Activated T-cell treated with anti-CD3 and anti-CD28 coated beads, Interleukin-2, amount 50 U/mL, for 72 hours (primary cell): ENCODE measurements at regions not wholly inside any gene's neighbourhood (a gene's known extent, or its start where the extent isn't known, plus 50 kb on each side); places are given as distances from the start of the nearest gene placed in this dataset.

ENCODE experiments used
- ATAC-seq, 2 donors: fragments of 150-1000 bp; cut with Tn5 transposase; replicated peaks in 1 of 2; 2 replicates each; pipeline ENCODE4 v1.10.0; 2021; ENCODE audit warnings: moderate library complexity in 2 of 2, mild to moderate bottlenecking in 1 of 2
- DNase-seq, 2 donors: peaks; one replicate each; pipeline ENCODE4 v3.0.0; 2021 to 2022; ENCODE audit warnings: mixed read lengths in 1 of 2
- H3K27ac Mint-ChIP-seq: one replicate; pipeline ENCODE4 v1.8.0; 2022; ENCODE audit warnings: mild to moderate bottlenecking, moderate library complexity, mixed read lengths
- H3K27me3 Mint-ChIP-seq: one replicate; pipeline ENCODE4 v1.8.0; 2022; ENCODE audit warnings: low read depth, mixed read lengths
- H3K36me3 Mint-ChIP-seq, 2 donors: one replicate each; pipeline ENCODE4 v1.8.0; 2022; ENCODE audit warnings: mixed read lengths in 2 of 2, mild to moderate bottlenecking in 1 of 2; ENCODE audit not compliant: insufficient read depth in 2 of 2
- H3K4me1 Mint-ChIP-seq: one replicate; pipeline ENCODE4 v1.8.0; 2022; ENCODE audit warnings: low read depth, mixed read lengths
- H3K4me3 Mint-ChIP-seq, 2 donors: one replicate each; pipeline ENCODE4 v1.8.0; 2022; ENCODE audit warnings: mild to moderate bottlenecking in 2 of 2, mixed read lengths in 2 of 2, moderate library complexity in 2 of 2
- H3K9me3 Mint-ChIP-seq, 2 donors: one replicate each; pipeline ENCODE4 v1.8.0; 2022; ENCODE audit warnings: mixed read lengths in 2 of 2

DNA sequence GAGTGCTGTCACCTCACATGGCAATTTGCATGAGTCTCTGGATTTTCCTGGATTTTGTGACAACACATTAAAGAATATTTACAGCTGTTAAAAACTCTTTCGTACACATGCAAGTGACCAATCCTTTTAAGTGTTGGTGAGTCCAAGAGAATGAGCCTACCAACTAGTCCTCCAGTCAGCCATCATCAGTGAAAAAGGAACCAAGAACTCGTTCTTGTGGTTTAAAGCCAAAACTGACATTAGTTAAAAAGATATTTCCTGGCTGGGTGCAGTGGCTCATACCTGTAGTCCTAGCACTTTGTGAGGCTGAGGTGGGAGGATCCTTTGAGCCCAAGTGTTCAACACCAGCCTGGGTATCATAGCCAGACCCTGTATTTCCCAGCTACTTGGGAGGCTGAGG, 215.4 kb upstream of the ITGA4 start:
- Mint-ChIP-seq H3K27me3 (no peaks in the 10 kb centered on the region), H3K9me3 (peaks cover 1 to 3% of the 10 kb centered on the region in 2 donors), H3K27ac (no peak overlapping the region), H3K4me1 (peaks cover 39% of the 10 kb centered on the region), H3K36me3 (peaks cover 0 to 3% of the 10 kb centered on the region in 2 donors), H3K4me3 (no peak overlapping the region)
- DNase-seq = peak; percentile 8 to 31
- ATAC-seq = peak; percentile 74 to 84

DNA sequence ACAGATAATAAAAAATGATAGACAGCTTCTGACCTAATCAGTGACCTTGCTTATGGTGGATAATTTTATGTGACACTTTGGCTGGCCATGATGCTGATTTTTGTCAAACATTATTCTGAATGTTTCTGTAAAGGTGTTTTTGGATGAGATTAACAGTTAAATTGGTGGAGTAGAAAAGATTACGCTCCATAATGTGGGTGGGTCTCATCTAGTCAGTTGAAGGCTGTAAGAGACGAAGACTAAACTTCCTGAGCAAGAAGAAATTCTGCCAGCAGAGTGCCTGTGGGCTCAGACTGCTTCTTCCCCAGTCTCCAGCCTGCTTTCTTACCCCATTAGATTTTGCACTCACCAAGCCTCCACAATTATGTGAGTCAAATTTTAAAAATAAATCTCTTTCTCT, 214.9 kb upstream of the ITGA4 start:
- peaks cover under 1% of the 10 kb centered on the region in 2 donors for H3K9me3 Mint-ChIP-seq
- H3K27ac Mint-ChIP-seq = peak overlapping the region; percentile 54
- H3K27me3 Mint-ChIP-seq = no peaks in the 10 kb centered on the region
- H3K4me3 Mint-ChIP-seq = no peak overlapping the region
- H3K36me3 Mint-ChIP-seq = peaks cover 0 to 2% of the 10 kb centered on the region in 2 donors
- DNase-seq (no peak), ATAC-seq (no peak)
- H3K4me1 Mint-ChIP-seq = peaks cover 42% of the 10 kb centered on the region

DNA sequence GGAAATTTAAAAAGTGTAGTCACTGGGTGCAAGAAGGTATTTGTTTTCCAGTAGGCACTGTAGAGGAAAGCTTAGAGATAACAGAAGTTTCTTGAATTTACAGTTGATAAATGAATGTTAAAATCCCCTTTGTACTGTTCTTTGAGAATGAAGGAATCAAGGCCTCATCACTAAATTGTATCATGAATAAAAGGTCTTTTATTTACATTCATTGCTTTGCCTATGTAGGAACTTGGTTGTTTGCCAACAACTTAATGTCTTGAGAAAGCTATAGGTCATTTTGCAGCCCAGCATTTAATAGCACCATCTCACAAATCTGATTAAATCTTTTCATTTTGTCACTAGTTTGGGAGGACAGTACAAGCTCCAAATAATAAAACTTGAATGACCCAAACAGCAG, 213.9 kb upstream of the ITGA4 start:
- DNase-seq = no peak
- peaks cover 0 to 1% of the 10 kb centered on the region in 2 donors for H3K36me3 Mint-ChIP-seq
- no peaks in the 10 kb centered on the region for H3K9me3 Mint-ChIP-seq
- no peak overlapping the region for H3K4me3 Mint-ChIP-seq
- peaks cover 49% of the 10 kb centered on the region for H3K4me1 Mint-ChIP-seq
- H3K27me3 Mint-ChIP-seq = no peaks in the 10 kb centered on the region
- no peak for ATAC-seq
- H3K27ac Mint-ChIP-seq = no peak overlapping the region

DNA sequence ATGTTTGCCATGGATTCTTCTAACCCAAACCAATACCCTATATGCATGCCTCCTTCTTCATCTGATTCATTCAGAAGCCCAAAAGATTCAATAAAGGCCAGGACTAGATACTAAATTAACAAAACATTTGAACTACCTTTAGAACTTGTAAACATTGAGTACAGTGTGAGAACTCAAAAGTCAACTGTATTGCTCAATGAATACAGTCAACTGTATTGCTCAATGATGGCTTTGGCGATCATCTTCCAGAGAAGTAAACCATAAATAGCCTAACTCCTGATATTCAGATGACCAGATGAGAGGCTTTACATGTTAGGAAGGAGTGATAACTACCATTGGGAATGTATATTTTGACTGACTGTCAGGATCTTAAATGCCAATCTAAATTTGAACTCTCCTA, 206.5 kb upstream of the ITGA4 start:
- no peak for DNase-seq
- Mint-ChIP-seq H3K4me3 (no peak overlapping the region), H3K9me3 (no peaks in the 10 kb centered on the region), H3K27ac (no peak overlapping the region), H3K4me1 (peaks cover 29% of the 10 kb centered on the region), H3K27me3 (no peaks in the 10 kb centered on the region), H3K36me3 (peaks cover 3 to 7% of the 10 kb centered on the region in 2 donors)
- no peak for ATAC-seq

DNA sequence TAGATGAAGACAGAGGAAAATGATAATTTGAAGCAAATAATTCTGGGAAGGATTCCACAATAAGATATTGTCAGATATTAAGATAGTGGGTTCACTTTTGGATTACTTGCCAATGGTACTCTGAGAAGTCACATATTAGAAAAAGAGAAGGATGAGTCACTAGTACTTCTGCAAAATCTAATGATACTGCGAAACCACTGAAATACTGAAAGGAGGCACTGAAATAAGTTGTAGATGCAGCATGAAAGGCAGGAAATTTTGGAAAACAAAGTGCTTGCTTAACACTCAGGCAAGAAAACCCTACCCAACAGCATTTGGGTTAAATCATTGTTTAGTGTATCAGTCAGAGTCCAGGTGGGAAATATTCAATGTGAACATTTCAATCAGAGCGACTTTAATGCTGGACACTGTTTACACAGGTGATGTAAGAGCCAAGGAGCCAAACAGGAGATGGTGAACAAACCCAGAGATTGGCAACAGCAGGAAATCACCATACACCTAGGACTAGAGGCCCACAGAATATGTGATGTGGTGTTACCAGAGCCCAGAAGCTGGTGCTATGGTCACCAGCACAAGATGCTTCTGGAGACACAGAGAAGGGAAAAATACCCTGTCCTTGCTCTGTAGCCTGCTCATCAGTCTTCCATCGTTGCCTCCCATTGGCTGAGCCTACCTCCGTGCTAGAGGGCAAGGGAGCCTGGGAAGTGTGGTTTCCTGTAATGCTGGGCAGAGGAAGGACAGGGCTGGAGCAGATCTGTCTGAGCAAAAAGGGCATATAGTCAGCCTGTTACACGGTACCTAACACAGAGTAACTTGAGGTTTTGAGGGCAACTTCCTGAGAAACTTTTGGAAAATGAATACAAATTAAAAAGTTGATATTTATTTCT, 204.7 kb upstream of the ITGA4 start:
- Mint-ChIP-seq H3K4me3 (peak overlapping the region; percentile 2 to 11), H3K27ac (peak overlapping the region; percentile 3), H3K4me1 (peaks cover 23% of the 10 kb centered on the region), H3K36me3 (peaks cover 3 to 7% of the 10 kb centered on the region in 2 donors), H3K9me3 (no peaks in the 10 kb centered on the region), H3K27me3 (no peaks in the 10 kb centered on the region)
- DNase-seq (no peak), ATAC-seq (peak in 1 of 2 donors; percentile 11)

DNA sequence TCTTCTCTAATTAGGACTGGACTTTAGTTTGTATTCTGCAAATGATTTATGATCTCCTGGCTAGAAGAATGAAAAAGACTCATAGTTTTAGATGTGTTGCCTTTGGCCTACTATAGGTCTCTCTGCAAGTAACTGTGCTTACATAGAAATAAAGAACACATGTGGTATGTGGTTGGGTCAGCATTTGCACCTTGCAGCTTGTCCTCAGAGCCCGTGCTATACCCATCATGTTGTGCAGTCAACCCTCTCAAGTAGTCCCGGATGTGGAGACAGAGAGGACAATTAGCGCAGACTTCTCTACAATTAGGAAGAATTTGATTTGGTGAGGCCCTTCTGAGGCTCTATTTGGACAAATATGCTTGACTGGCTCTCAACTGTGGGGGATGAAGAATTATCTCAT, 203.7 kb upstream of the ITGA4 start:
- H3K4me1 Mint-ChIP-seq = peaks cover 19% of the 10 kb centered on the region
- DNase-seq = no peak

DNA sequence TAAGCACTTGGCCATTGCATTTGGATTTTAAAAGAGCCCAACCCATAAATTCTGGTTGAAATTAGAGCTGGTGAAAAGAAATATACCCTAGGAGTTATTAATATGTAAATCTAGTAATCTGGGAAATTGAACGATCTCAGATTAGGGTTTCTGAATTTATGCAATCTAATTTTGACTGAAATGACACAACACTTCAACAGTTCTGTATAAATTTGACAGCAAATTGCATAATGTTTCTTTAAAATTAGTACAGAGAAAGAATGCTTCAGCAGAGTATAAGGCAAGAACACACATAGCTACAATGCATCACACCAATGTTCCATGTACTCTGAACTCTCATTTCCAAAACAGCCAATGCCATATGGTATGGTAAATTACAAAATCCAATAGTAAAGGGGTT, 201.5 kb upstream of the ITGA4 start:
- ATAC-seq (no peak), DNase-seq (no peak)
- Mint-ChIP-seq H3K4me3 (no peak overlapping the region), H3K27ac (no peak overlapping the region), H3K36me3 (peaks cover 3 to 7% of the 10 kb centered on the region in 2 donors), H3K9me3 (no peaks in the 10 kb centered on the region), H3K27me3 (no peaks in the 10 kb centered on the region), H3K4me1 (peaks cover 19% of the 10 kb centered on the region)

More for the DNA sequence above, 203.7 kb upstream of the ITGA4 start:
- Mint-ChIP-seq H3K36me3 (peaks cover 3 to 7% of the 10 kb centered on the region in 2 donors), H3K4me3 (no peak overlapping the region), H3K9me3 (no peaks in the 10 kb centered on the region), H3K27ac (no peak overlapping the region), H3K27me3 (no peaks in the 10 kb centered on the region)
- ATAC-seq = no peak

DNA sequence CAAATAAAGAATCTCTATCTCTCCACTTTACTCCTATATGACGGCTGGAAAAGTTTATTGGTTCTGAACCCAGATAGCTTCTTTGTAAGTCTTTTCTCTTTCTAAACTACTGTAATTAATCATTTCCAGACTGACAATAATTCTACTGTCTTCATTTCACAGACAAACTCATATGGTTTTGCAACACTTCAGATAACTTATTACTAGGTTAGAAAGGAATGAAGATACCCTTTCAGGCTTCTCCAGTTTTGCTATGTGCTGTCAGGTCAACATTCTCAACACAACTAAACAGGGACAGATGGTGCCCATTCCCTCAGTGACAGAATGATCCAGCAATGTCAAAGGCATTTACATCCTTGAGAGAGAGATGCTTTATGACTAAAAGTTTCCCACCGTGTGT, 198.5 kb upstream of the ITGA4 start:
- Mint-ChIP-seq H3K27me3 (no peaks in the 10 kb centered on the region), H3K9me3 (no peaks in the 10 kb centered on the region), H3K4me3 (no peak overlapping the region), H3K27ac (no peak overlapping the region), H3K4me1 (peaks cover 13% of the 10 kb centered on the region), H3K36me3 (peaks cover 0 to 2% of the 10 kb centered on the region in 2 donors)
- no peak for DNase-seq
- ATAC-seq = no peak

DNA sequence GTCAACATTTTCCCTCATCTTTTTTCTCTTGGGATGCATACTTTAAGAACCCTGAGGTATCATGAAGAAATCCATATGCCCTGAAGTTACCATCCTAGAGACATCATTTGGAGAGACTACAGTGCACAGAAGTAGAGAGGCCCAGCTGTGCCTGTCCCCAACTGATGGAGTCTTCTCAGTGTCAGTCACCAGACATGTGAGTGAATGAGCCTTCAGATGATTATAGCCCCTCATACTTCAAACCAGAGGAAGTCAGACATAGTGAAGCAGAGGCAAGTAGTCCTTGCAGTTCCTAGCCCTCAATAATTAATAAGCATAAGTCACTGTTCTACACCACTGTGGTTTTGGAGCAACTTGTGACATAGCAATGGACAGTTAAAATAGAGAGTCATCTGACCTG, 194.4 kb upstream of the ITGA4 start:
- Mint-ChIP-seq H3K4me1 (peaks cover 32% of the 10 kb centered on the region), H3K27me3 (no peaks in the 10 kb centered on the region), H3K27ac (no peak overlapping the region), H3K9me3 (peaks cover 0 to 1% of the 10 kb centered on the region in 2 donors), H3K36me3 (peaks cover 1 to 4% of the 10 kb centered on the region in 2 donors), H3K4me3 (no peak overlapping the region)
- no peak for ATAC-seq
- no peak for DNase-seq

DNA sequence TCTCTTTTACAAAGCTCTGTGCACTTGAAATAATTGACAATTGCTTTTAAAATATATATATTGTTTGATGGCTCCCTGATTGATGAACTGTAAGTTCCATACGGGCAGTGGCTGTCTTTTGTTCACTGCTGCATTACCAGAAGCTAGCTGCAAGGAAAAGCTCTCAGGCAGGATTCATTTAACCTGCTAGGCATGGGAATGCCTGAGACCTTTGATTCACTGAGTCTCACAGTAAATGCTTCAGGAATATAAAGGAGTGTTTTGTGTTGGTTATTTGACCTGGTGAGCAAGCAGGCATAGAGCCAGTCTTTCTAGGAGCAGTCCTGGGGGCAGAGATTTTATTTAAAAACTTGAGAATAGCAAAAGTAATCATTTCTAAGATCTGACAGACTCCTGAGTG, 193.2 kb upstream of the ITGA4 start:
- peaks cover 40% of the 10 kb centered on the region for H3K4me1 Mint-ChIP-seq
- peaks cover 0 to 1% of the 10 kb centered on the region in 2 donors for H3K9me3 Mint-ChIP-seq
- no peak overlapping the region for H3K27ac Mint-ChIP-seq
- peaks cover 1 to 4% of the 10 kb centered on the region in 2 donors for H3K36me3 Mint-ChIP-seq
- no peaks in the 10 kb centered on the region for H3K27me3 Mint-ChIP-seq
- no peak for ATAC-seq
- no peak for DNase-seq
- H3K4me3 Mint-ChIP-seq = no peak overlapping the region

DNA sequence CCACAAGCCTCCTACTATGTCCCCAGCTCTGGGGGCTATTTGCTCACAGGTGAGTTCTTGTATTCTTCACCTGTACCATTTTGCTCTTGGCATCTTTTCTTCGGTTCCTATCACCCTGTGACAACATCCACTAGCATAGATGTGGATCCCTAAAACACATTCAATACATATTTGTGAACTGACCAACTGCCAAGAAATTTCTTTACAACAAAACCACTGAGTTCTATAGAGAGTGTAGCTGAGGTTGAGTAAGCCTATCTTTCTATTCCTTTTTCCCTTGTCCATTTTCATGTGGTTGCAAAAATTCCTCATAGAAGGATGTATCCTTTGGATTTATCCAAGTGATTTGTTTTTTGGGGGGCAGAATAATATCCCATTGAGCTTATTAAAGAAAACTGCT, 192.7 kb upstream of the ITGA4 start:
- no peaks in the 10 kb centered on the region for H3K27me3 Mint-ChIP-seq
- no peak overlapping the region for H3K27ac Mint-ChIP-seq
- ATAC-seq (no peak), DNase-seq (no peak)
- peaks cover 0 to 1% of the 10 kb centered on the region in 2 donors for H3K9me3 Mint-ChIP-seq
- H3K36me3 Mint-ChIP-seq = peaks cover 1 to 4% of the 10 kb centered on the region in 2 donors
- H3K4me1 Mint-ChIP-seq = peaks cover 40% of the 10 kb centered on the region
- no peak overlapping the region for H3K4me3 Mint-ChIP-seq

DNA sequence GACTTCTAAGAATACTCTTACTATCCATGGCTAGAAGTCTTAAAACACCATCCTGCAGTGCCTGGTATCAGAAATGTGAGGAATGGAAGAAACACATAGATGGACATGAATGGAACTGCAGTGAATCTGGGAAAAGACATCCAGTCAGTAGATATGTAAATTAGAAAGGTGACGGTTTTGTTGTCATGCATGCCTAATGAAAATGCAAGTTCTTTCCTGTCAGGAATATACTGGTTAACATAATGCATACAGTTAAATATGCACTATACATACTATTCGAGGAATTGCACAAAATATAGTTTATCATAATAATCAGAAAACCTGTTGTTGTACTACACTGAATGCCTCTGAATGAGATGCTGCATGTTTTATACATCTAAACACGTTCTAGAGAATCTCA, 190.6 kb upstream of the ITGA4 start:
- Mint-ChIP-seq H3K27ac (no peak overlapping the region), H3K36me3 (peaks cover 1 to 4% of the 10 kb centered on the region in 2 donors), H3K4me3 (no peak overlapping the region), H3K9me3 (peaks cover under 1 to 1% of the 10 kb centered on the region in 2 donors), H3K27me3 (no peaks in the 10 kb centered on the region), H3K4me1 (peaks cover 43% of the 10 kb centered on the region)
- no peak for ATAC-seq
- DNase-seq = no peak

DNA sequence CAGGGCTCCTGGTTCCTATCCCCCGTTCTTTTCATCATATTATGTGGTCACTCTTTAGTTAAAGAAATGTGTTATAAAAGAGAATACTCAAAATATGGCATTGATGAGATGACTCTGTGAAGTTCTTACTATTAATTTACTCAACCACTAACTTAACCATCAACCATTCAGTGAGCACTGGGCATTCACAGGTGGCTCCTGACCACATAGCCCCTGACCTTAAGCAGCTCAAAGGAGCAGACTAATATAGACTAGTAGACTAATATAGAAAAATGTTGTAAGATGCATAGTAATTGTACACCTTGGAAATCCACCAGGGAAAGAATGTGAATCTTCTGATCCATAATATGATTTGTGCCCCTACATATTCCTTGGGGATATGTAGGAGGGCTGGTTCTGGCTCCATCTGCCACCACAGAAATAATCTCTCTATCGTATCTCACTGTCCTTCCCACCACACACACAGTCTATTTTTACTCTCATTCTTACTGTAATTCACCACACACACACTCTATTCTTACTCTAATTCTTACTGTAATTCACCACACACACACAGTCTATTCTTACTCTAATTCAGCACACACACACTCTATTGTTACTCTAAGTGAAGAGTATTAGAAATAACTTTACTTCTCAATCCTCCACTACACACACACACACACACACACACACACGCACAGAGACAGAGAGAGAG, 188.9 kb upstream of the ITGA4 start:
- Mint-ChIP-seq H3K4me1 (peaks cover 36% of the 10 kb centered on the region), H3K27ac (no peak overlapping the region), H3K9me3 (peaks cover 1% of the 10 kb centered on the region in 2 donors), H3K36me3 (peaks cover 1 to 2% of the 10 kb centered on the region in 2 donors), H3K4me3 (no peak overlapping the region), H3K27me3 (no peaks in the 10 kb centered on the region)
- DNase-seq = no peak
- ATAC-seq = peak; percentile 71 to 88
